ENCODE measurements at regions not wholly inside any gene's neighbourhood (a gene's known extent, or its start where the extent isn't known, plus 50 kb on each side); places are given as distances from the start of the nearest gene placed in this dataset.

DNA sequence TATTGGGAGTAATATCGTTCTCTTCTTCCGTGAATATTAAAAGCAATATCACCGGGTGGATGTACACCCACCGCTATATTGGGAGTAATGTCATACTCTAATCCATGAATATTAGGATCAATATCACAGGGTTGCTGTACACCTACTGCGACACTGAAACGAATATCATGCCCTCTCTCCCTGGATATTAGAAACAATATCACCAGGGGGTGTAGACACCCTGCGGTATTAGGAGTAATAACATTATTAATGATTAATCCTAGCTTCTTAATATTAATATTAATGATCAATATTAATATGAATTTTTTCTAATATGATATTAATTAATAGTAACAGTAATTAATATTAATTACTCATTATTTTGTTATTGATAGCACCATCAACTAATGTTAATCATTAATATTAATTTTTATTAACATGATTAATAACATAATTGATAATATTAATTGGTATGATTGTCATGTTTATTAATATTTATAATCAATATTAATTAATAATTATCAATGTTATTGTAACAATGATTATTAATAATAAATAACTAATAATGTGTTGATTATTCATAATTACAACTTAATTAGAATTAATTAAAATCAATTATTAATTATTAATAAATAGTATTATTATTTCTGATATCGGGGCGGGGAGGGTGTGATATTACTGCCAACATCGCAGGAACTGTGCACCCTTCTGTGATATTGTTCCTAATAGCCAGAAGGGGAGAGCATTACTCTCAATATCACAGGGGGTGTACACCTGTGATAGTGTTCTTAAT, 121.3 kb upstream of the C1GALT1 start:
- DNase-seq: no peak

GRCh38 chr7:7077945-7078344, 104.4 kb upstream of the C1GALT1 start:
- DNase-seq: no peak

GRCh38 chr7:7080802-7081201, 101.5 kb upstream of the C1GALT1 start:
- DNase-seq: no peak

DNA sequence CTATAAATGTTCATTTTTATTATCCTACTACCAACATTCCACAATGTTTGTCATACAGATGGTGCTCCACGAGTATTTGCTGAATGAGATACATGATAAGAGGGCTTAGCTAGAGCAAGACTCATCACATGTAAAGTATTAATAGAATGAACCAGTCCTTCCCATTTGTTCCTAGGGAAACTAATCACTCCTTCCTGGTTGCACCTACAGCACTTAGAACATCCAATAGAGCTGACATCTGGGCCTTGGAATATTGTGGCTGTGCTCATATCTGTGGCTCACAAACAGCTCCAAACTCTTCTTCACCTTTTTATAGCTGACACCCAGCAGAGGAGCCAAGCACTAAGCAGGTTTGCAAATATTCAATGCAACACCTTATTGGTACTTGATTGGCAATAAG, 91.9 kb upstream of the C1GALT1 start:
- no peak for DNase-seq

- no peak for DNase-seq
These were observed 84.0 kb upstream of the C1GALT1 start for GRCh38 chr7:7098280-7098818.

- peak; percentile 25 for DNase-seq
These were observed 82.7 kb upstream of the C1GALT1 start for GRCh38 chr7:7099584-7100014.

GRCh38 chr7:7100432-7100849, 81.9 kb upstream of the C1GALT1 start:
- DNase-seq: no peak

DNA sequence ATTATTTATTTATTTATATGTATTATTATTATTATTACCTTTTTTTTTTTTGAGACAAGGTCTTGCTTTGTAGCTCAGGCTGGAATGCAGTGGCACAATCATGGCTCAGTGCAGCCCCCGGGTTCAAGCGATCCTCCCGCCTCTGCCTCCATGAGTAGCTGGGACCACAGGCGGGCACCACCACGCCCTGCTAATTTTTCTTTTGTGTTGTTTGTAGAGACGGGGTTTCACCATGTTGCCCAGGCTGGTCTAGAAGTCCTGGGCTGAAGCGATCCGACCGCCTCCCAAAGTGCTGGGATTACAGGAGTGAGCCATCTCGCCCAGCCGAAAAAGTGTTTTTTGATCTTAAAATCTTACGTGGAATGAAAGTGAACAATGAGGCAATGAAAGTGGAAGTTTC, 79.4 kb upstream of the C1GALT1 start:
- DNase-seq: no peak

DNA sequence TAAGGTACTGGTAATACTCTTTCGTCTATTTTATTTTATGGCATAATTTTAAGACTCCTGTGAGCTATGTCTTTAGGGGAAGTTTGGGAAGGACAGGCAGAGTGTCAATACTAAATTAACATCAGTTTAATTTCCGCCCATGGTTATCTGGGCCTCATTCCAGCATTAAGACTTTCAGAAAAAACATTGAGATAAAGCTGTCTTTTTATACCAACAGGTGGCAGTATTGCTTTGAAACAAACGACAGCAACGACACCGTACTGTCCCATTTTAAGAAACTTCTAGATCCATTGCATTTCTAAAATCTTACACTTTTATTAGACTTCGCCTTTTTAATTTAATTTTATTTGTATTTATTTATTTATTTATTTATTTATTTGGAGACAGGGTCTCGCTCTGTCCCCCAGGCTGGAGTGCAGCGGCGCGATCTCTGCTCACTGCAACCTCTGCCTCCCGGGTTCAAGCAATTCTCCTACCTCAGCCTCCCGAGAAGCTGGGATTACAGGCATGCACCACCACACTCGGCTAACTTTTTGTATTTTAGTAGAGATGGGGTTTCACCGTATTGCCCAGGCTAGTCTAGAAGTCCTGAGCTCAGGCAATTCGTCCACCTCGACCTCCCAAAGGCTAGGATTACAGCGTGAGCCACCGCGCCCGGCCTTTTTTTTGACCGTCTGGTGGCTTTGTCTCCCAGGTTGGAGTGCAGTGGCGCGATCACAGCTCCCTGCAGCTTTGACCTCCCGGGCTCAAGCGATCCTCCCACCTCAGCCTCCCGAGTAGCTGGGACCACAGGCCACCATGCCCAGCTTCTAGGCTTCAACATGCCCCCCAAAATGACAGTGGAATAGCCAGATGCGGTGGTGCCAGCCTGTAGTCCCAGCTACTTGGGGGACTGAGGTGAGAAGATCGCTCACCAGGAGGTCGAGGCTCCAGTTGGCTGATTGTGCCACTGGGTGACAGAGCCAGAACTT, 78.7 kb upstream of the C1GALT1 start:
- peak; percentile 30 for DNase-seq

DNA sequence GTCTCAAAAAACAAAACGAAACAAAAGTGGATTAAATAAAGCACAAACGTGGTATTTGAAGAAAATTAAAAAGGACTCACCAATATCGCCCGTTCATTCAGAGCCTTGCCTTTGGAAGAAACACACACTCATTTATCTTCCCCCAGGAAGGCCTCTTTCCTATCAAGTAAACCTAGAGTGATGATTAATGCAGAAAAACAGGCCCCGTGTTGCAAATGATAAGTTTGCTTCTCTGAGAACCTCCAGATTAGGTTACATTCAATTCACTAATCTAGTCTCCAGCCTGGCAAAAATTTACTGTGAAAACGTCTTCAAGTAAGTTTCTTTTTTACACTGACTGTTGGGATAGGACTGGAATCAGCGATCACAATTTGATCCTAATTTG, 78.0 kb upstream of the C1GALT1 start:
- no peak for DNase-seq

- DNase-seq: no peak
These were observed 77.4 kb upstream of the C1GALT1 start for GRCh38 chr7:7104971-7105370.

GRCh38 chr7:7105800-7106582, 76.4 kb upstream of the C1GALT1 start:
- no peak for DNase-seq

- no peak for DNase-seq
These were observed 73.4 kb upstream of the C1GALT1 start for GRCh38 chr7:7108931-7109330.

DNA sequence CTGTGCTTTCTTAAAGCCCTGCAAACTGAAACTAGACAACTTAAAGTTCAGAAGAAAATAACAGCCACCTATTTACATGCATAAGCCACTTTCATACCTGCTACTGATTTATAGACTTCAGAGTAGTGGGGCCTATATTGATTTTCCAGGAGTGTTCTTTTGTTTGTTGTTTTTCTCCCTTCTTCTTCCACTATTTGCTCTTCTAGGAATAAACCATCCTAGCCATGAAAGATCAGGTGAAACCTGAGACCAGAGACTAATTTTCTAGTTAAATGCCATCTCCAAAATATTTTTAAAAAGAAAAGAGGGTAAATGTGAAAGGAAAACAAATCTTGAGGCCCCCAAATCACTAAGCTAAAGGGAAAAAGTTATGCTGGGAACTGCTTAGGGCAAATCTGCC, 72.4 kb upstream of the C1GALT1 start:
- DNase-seq: no peak

DNA sequence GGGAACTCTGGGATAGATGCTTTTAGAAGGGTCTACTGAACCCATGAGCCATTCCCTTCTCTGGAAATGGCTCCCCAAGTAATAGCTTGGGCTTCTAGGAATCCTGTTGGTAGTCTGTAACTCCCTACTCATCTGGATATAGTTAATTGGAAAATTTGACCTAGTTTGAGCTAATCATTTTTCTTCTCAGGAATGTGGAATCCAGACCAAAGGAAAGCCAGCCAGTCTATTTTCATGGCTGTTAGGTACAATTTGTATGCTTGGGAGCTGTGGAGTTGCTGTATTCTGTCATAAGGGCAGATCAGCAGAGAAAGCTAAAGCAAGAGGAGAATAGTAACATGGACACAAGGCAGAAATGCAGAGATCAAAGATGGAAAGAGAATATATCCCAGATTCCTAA, 71.6 kb upstream of the C1GALT1 start:
- no peak for DNase-seq

DNA sequence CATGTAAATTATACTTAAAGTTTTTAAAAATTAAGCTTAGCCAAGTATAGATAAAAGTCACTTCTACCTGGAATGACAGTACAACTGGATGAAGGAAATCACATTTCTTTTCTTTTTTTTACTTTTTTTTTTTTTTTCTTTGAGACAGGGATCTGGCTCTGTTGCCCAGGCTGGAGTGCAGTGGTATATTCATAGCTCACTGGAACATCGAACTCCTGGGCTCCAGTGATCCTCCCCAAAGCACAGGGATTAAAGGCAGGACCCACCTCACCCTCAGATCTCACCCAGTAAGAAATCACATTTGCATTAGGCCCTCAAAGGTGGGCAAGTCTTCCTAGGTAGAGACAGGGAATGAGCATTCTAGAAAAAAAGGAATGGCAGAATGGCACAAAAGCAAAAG, 69.5 kb upstream of the C1GALT1 start:
- DNase-seq: no peak

GRCh38 chr7:7114575-7115291, 67.6 kb upstream of the C1GALT1 start:
- DNase-seq: no peak

DNA sequence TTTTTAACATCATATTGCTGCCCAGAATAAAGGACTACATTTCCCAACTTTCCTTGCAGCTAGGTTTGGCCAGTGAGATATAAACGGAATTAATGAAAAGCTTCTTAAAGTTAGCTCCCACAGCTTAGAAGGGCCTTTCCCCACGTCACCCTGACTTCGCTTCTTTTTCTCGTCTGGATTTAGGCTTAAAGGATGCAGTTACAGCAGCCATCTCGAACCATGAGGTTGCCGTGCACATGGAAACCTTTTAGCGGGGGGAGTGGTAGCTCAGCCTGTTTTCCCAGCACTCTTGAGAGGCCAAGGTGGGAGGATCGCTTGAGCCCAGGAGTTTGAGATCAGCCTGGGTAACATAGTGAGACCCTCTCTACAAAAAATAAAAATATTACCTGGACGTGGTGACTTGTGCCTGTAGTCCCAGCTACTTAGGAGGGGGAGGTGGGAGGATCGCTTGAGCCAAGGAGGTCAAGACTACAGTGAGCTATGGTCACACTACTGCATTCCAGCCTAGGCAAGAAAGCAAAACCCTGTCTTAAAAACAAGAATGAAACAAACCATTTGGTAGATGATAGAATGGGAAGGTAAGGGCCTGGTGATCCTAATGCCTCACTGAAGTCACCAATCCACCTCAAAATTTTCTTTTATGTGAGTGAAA, 64.3 kb upstream of the C1GALT1 start:
- DNase-seq: no peak

DNA sequence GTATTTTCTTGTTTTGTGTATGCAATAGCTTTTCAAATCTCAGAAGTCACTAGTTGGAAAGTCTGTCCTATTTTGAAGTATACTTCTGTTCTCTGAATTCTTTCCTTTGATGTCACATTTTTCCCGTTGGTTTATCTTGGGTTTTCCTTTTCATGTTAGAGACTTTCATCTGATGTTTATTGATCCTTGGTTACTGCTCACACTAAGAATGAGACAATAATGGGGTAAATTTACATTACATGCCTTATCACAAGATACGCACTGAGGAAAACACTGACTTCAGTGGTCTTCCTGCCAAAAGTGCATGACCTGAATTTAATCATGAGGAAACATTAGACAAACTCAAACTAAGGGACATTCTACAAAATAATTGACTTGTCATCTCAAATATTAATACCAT, 63.5 kb upstream of the C1GALT1 start:
- DNase-seq: no peak

- DNase-seq: no peak
These were observed 62.6 kb upstream of the C1GALT1 start for GRCh38 chr7:7119729-7120128.

GRCh38 chr7:7122033-7122478, 60.3 kb upstream of the C1GALT1 start:
- DNase-seq: no peak

Data from right kidney (tissue), 1 donor.